ENCODE measurements at regions not wholly inside any gene's neighbourhood (a gene's known extent, or its start where the extent isn't known, plus 50 kb on each side); places are given as distances from the start of the nearest gene placed in this dataset.

- intact Hi-C loops (cut with DNase I; ENCODE audit: low total_unique reads): no loop called here
- Histone ChIP-seq H3K36me3 (ENCODE audit: low read depth, missing control alignments) (no peaks in the 10 kb centered on the region), H3K27ac (no peak overlapping the region), H3K4me3 (no peak overlapping the region), H3K4me1 (peaks cover 10% of the 10 kb centered on the region), H3K9me3 (no peaks in the 10 kb centered on the region), H3K27me3 (no peaks in the 10 kb centered on the region)
- no peak for DNase-seq
- 87 to 97% methylated on average over 2 of the region's 2 CpGs for WGBS, 2 donors
- no peak for TF ChIP-seq POLR2A (IDR thresholded peaks at IDR 0.05)
- TF ChIP-seq CTCF (IDR thresholded peaks at IDR 0.05): no peak
Measured at GRCh38 chr10:94213001-94213530, 149.7 kb downstream of the NOC3L start.

DNA sequence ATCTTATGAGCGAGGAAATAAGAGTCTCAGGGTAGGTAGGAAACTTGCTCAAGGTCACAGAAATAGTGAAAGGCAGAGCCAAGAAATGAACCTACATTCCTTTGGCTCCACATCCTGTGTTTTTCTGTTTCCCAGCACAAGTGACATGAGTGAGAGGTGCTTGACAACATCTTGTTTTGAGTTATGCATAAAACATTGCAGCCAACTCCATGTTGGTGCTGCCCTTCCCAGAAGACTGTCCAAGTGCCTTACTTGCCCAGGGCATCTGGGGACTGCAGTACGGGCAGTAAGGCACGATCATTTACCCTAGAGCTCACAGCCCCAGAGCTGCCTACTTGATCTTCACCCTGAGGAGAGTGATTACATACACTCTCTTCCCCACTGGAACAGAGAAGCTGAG, 148.8 kb downstream of the NOC3L start:
- H3K4me1 ChIP-seq: peaks cover 10% of the 10 kb centered on the region
- H3K9me3 ChIP-seq: no peaks in the 10 kb centered on the region
- 55 to 64% methylated on average over 3 of the region's 3 CpGs for WGBS, 2 donors

GRCh38 chr10:94214481-94214893, 148.3 kb downstream of the NOC3L start:
- DNase-seq: no peak
- Histone ChIP-seq H3K4me1 (peaks cover 10% of the 10 kb centered on the region), H3K4me3 (no peak overlapping the region), H3K36me3 (ENCODE audit: low read depth, missing control alignments) (no peaks in the 10 kb centered on the region), H3K9me3 (no peaks in the 10 kb centered on the region), H3K27ac (no peak overlapping the region), H3K27me3 (no peaks in the 10 kb centered on the region)
- no peak for TF ChIP-seq CTCF (IDR thresholded peaks at IDR 0.05)
- no peak for TF ChIP-seq POLR2A (IDR thresholded peaks at IDR 0.05)
- intact Hi-C loops (cut with DNase I; ENCODE audit: low total_unique reads): no loop called here
- 78 to 90% methylated on average over 7 of the region's 7 CpGs for WGBS, 2 donors

More for the DNA sequence above, 148.8 kb downstream of the NOC3L start:
- Histone ChIP-seq H3K4me3 (no peak overlapping the region), H3K27me3 (no peaks in the 10 kb centered on the region), H3K36me3 (ENCODE audit: low read depth, missing control alignments) (no peaks in the 10 kb centered on the region), H3K27ac (no peak overlapping the region)
- DNase-seq: no peak
- TF ChIP-seq POLR2A (IDR thresholded peaks at IDR 0.05) (no peak), CTCF (IDR thresholded peaks at IDR 0.05) (no peak)
- intact Hi-C loops (cut with DNase I; ENCODE audit: low total_unique reads): no loop called here

DNA sequence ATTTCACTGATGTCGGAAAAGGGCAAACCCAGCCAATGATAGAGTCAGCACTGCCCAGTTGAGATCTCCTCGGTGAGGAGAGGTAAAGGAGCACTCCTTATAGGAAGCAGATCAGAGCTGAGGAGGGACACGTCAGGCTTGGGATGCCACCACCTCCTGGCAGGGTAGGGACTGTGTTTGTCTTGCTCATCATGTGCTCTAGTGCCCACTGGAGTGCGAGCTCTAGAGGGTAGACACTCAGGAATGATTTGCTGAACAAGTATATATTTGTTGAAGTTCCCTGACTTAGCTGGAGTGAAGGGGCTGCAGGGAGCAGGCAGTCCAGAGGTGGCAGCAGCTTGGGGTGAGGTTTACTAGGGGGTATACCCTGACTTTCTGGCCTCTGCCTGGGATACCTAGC, 146.5 kb downstream of the NOC3L start:
- H3K27ac ChIP-seq: no peak overlapping the region
- H3K4me3 ChIP-seq: no peak overlapping the region
- TF ChIP-seq CTCF (IDR thresholded peaks at IDR 0.05): no peak
- no peak for TF ChIP-seq POLR2A (IDR thresholded peaks at IDR 0.05)
- no peaks in the 10 kb centered on the region for H3K36me3 ChIP-seq (ENCODE audit: low read depth, missing control alignments)
- H3K9me3 ChIP-seq: no peaks in the 10 kb centered on the region
- DNase-seq: no peak
- no peaks in the 10 kb centered on the region for H3K27me3 ChIP-seq
- H3K4me1 ChIP-seq: peaks cover 2% of the 10 kb centered on the region
- WGBS, 2 donors: 96 to 100% methylated on average over 4 of the region's 4 CpGs
- intact Hi-C loops (cut with DNase I; ENCODE audit: low total_unique reads): no loop called here

- no peak for TF ChIP-seq CTCF (IDR thresholded peaks at IDR 0.05)
- no peak for TF ChIP-seq POLR2A (IDR thresholded peaks at IDR 0.05)
- intact Hi-C loops (cut with DNase I; ENCODE audit: low total_unique reads): no loop called here
Measured at GRCh38 chr10:94217411-94217810, 145.3 kb downstream of the NOC3L start.

More at GRCh38 chr10:94217411-94217810, 145.3 kb downstream of the NOC3L start:
- Histone ChIP-seq H3K9me3 (no peaks in the 10 kb centered on the region), H3K27ac (no peak overlapping the region), H3K36me3 (ENCODE audit: low read depth, missing control alignments) (no peaks in the 10 kb centered on the region), H3K27me3 (no peaks in the 10 kb centered on the region), H3K4me1 (no peaks in the 10 kb centered on the region), H3K4me3 (no peak overlapping the region)
- no peak for DNase-seq

All from testis (tissue), 2 donors.